ENCODE measurements at regions not wholly inside any gene's neighbourhood (a gene's known extent, or its start where the extent isn't known, plus 50 kb on each side); places are given as distances from the start of the nearest gene placed in this dataset.

DNA sequence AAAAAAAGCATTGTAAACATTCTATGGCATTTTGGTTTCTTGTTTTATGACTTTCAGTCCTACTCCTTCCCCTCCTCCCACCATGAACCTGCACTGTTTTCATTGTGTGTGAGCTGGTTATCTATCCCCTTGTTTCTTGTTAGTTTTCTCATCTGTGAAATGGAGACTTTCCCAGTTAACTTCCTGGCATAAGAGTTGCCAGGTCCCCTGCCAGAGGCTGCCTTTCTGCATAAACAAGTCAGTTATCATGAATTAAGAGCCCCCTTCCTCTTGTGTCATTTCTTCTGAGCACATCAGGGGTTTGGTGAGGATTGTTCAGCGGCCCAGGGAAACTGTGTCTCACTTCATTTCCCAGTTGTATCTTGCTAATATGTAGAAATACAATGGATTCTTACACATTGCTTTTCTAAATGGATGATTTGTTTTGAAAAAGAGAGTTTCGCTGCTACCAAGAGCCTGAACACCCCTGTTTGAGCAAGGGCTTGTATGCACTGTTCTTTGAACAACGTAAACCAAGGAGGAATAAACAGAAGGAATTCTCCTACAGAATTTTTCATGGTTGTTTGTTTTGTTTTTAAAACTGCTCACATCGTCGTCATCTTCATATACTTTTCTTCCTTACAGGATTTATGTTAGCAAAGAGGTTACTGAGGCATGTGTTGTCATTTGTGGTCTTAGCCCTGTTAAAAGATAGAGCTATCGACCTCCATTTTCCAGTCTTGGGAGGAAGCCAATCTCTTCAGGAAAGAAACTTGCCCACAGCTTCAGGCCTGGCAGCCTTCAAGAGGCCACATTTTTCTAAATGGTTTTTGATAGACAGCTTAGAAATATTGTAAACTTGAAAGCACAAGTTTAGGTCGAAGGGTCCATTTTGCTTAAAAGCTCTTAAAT lies 144.6 kb upstream of the IL12A start:
- no peak for DNase-seq (ENCODE audit: low read depth in 2 of 2)

DNA sequence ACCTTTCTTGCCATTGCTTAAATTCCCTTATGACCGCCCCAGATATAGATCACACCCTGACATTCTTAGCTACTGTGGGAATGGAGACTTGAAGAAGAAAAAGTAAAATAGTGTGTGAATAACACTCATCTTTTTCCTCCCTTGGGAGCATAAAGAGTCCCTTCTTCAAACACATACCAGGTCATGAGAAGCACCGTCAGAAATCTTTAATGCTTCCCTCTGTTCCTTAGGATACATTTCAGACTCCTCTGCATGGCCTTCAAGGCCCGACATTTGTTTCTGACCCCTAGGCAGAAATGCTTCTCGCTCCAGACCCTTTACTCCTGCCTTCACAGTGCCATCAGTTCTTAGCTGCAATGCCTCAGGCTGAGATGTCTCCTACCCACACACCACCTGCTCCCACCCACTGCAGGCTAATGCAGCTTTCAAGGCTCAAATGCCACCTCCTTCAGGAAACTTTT lies 143.8 kb upstream of the IL12A start:
- DNase-seq (ENCODE audit: low read depth in 2 of 2) = no peak

DNA sequence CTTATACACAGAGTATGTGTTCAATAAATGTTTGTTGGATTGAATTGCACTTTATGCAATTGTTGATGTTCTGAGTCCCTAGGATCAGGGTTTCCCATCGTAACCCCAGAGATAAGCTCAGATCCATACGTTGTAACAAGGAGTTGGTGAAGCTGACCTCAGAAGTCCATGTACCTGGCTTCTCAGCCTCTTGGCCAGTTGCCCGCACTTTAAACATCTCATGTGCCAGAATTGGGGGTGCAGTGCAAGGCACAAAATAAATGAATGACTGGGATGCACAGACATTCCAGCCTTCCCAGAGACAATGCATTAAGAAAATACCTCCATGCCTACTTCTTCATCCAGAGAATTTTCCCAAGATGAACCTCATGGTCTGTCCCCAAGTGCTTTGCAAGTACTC lies 142.9 kb upstream of the IL12A start:
- DNase-seq (ENCODE audit: low read depth in 2 of 2) = no peak

DNA sequence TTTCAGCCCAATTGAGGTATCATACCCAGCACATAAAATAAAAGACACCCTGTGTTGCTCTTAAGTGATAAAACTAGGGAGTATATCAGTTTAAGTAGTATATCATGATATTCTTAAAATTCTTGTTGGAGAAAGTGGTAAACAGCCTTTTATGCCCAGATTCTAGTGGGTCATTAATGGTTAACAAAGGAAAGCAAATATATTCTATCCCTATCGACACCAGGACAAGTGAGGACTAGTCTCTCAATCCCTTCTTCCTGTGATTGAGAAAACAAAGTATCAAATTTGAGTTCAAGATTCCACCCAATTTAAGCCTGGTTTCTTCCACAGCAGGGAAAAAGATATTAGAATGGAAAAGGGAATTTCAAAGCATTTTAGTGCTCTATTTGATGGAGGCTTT lies 142.4 kb upstream of the IL12A start:
- DNase-seq (ENCODE audit: low read depth in 2 of 2) = no peak

DNA sequence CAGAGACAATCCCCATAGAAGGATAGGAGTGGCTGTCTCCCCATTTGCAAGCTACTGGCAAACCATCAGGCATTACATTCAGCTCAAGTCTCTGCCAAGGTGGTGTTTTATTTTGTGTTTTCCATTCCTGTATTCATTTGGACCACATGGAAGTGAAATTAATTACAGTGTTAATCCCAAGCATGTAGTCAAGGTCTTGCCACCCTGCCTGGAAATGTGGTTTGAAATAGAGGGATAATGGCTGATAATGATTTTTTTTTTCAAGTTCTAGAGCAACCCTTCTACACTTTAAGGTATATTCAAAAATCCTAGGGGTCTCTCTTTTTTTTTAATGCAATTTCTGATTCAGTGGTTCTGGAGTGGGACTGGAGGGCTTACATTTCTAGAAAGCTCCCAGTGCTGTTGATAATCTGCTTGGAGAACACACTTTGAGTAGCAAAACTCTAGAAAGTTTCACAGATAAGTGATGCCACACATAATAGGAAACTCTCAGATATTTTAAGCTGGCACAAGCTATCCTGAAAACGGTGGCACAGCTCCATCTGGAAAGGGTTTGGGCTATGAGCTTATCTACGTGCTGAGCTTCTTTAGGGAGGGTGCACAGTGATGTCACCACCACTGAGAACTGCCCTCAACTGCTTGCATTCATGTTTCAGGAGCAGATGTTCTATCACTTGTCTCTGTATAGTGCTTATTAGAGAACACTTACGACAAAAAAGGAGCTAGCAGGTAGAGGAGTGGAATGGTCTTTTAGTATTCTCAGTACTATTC lies 140.1 kb upstream of the IL12A start:
- DNase-seq (ENCODE audit: low read depth in 2 of 2) = no peak

DNA sequence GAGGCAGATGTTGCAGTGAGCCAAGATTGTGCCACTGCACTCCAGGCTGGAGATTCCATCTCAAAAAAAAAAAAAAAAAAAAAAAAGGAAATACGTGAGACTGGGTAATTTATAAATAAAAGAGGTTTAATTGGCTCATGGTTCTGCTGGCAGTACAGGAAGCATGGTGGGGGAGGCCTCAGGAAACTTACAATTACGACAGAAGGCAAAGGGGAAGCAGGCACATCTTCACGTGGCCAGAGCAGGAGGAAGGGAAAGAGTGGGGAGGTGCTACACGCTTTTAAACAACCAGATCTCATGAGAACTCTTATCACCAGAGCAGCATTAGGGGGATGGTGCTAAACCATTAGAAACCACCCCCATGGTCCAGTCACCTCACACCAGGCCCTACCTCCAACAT lies 138.2 kb upstream of the IL12A start:
- no peak for DNase-seq (ENCODE audit: low read depth in 2 of 2)

DNA sequence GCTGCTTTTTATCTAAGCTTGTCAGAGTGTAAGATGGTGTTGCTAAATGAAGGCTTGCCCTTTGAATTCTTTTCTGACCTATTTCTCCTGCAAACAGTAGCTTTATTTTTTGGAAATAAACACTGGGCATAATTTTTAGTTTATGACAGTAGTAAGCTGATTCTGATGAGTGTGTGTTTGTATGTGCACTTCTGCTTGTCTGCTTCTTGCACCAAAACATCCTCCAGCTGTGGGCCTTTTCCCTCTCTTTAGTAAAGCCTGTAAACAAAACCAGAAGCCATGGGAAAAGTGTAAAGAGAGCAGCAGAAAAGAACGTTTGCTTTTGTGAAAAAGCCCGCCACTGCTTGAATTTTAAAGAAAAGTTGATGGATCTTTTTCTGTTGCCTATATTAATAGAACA lies 136.4 kb upstream of the IL12A start:
- no peak for DNase-seq (ENCODE audit: low read depth in 2 of 2)

DNA sequence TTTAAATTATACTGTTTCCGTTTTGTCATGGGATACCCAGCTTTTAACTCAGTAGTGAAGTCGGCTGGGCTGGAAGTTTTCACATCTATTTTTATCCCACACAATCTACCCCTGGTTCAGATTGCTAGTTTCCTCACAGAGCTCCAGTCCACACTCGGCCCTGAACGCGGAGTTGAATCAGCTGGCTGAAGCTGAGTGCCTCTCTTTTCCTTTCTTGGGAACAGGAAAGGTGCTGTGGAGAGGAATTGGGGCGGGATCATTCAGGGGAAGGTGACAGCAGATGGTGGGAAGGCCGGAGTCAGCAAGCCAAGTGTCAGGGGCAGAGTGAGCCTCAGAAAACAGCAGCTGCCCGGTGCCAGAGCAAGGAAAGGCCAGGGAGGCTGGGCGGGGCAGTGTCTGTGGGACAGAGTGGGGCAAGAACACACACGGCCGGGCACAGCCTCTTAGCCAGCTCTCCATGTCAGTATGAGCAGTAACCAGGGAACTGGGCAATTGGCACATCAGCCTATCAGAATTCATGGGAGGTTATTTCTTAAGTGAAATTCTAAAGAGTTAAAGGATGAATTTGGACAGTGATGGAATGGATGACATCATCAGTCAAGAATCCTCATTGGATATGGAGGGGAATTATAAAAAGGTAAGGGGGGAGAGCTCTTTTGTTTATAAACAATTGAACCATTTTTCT lies 135.7 kb upstream of the IL12A start:
- DNase-seq (ENCODE audit: low read depth in 2 of 2) = no peak

DNA sequence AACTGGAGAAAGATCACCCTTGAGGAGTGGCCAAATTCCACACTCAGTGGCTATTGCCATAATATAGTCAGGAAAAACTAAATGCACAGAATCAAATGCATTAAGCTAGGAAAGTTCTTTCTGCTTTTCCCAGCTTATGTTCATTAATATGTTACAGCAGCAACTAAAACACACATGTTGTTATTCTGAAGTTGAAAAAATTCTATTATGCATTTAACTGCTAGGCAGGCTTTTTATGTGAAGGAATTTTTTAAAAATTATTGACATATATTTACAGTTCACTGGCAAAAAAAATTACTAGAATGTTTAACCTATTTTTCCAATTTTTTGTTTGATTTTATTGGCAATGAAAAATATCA lies 135.2 kb upstream of the IL12A start:
- no peak for DNase-seq (ENCODE audit: low read depth in 2 of 2)

DNA sequence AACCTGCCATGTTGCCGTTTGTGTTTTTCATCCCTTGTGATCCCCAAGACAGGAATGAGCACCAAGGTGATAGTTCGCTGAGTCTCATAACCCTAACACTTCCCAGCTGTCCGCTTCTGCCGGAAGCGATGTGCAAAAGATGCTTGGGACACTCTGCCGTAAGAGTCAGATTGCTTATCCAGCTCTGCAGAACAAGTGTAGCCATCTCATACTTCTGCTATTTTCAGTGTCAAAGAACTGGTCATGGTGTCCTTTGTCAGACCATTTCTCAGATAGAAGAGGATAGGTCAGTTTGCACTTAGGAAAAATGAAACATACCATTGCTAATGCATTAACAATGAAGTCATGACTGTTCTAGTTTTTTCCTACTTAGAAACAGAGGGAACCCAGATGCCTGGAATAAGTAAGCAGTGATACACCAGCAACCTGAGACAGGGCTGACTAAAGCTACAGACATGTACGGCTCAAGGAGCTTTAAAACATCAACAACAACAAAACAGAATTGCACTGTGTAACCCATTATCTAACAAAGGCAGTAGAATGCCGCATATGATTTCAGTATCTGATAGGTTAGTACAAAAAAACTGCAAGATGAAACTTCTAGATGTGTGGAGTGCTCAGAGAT lies 134.0 kb upstream of the IL12A start:
- no peak for DNase-seq (ENCODE audit: low read depth in 2 of 2)

DNA sequence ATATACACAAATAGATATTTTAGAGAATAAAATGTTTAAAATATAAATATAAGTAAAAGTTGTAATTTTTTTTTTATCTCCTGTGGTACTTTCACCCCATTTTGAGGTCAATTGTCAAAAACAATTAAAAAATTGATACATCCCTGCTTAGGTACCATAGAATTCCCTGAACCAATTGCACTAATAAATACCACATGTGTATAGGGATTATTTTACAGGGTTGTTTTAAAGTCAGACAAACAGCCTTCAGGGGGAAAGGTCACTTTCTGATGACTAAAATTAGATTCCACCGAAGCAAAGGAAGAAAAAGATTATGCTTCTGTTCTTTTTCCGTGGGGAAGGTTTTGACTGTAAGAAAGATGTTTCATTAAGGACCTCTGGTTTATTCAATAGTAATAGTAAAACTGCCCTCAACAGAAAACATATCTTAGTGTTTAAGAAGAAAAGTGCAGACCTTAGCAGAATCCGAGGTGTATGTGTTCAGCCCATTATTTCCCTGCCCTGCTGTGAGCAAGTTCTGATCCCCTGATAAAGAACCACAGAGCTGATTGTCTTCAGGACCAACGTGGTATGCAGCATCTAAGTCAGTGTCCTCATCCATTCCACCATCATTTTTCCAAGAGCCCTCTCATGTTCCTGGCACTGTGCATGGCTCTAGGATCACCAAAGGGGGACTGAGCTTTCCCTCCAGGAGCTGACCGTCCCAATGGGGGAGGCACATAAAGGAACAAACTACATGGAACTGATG lies 132.9 kb upstream of the IL12A start:
- DNase-seq (ENCODE audit: low read depth in 2 of 2) = no peak

DNA sequence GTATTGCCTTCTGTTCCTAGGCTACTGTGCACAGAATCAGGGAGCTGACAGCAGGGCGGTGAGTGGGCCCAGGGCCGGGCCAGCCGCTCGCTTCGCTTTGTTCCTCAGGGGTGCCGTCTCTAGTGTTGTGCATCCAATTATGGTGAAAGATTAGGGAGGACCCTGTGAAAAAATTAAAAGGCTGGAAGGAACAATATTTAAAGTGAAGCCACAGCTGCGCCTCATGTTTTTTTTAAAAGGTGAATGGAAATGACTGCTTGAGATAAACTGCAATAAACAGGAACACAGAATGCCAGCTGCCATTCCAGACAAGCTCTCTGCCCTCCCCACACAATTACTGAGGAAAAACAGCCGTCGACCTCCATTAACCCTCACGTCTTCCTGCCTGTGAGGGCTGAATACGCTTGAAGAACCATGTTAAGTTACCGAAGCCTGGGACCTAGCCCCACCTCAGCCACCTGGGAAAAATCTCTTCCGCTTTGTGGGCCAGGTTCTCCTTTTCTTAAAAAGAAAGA lies 132.0 kb upstream of the IL12A start:
- no peak for DNase-seq (ENCODE audit: low read depth in 2 of 2)

DNA sequence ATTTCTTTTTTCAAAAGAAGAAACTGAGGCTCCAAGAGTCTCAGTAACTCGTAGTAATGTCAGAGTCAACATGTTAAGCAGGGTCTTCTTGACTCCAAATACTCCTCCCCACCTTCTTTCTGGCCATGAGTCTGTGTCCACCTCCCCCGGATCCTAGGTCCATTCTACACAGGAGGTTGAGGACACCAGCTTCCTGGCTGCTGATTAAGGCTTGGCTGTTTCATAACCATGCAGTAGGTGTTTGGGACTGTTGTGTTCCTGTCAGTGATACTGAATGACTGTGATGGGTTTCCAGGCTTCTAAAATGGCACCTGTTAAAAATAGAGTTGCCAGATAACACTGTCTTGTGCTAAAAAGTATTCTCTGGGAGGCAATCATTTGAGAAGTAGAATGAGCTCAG lies 130.8 kb upstream of the IL12A start:
- no peak for DNase-seq (ENCODE audit: low read depth in 2 of 2)

DNA sequence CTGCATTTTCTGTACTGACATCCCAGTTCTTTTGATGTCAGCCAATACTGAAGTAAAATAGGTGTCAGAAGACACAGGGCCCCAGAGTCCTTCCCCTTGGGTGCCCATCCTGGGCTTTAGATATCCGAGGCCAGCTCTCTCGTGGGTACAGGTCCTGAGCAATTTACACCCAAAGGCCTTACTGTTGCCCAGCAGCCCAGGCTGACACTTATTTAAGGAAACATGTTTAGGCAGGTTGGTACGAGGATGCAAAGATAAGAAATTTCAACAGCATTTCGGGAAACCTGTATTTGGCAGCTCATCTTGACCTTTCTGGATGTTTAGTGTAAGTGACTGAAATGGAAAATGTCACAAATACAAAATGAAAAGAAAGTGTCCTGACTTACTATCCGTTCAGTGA lies 130.0 kb upstream of the IL12A start:
- no peak for DNase-seq (ENCODE audit: low read depth in 2 of 2)

DNA sequence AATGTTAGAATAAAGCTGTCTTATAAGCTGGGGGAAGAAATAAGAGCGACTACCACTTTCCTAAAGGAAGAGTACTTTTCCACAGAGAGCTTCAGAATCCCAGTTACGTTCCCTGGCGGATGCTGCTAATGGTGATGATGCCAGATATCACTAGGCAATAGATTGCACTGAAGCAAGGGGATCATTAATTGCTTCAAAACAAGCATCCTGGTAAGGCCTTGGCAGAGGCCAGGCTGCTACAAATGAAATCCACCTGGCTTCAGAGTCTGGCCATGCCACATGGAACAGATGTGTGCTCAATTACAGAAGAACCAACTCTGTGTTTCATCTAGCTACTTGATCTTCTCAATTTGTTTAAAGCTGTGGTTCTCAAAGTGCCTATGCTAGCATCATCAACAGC lies 129.2 kb upstream of the IL12A start:
- no peak for DNase-seq (ENCODE audit: low read depth in 2 of 2)

DNA sequence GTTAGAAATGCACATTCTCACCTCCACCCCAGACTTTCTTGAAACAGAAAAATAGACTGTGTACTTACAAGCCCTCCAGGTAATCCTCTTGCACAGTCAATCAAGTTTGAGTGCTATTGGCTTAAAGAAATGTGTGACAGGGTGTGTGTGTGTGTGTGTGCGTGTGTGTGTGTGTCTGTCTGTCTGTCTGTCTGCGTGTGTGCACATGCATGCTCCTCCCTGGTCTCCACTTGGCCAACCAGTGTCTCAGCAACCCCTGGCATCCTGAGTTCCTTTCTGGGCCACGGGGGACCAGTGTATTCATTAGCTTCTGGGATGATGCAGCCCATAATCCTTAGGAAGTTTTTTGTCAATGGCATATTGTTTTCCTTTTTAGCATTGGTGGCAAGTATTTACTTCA lies 128.8 kb upstream of the IL12A start:
- DNase-seq (ENCODE audit: low read depth in 2 of 2) = no peak

DNA sequence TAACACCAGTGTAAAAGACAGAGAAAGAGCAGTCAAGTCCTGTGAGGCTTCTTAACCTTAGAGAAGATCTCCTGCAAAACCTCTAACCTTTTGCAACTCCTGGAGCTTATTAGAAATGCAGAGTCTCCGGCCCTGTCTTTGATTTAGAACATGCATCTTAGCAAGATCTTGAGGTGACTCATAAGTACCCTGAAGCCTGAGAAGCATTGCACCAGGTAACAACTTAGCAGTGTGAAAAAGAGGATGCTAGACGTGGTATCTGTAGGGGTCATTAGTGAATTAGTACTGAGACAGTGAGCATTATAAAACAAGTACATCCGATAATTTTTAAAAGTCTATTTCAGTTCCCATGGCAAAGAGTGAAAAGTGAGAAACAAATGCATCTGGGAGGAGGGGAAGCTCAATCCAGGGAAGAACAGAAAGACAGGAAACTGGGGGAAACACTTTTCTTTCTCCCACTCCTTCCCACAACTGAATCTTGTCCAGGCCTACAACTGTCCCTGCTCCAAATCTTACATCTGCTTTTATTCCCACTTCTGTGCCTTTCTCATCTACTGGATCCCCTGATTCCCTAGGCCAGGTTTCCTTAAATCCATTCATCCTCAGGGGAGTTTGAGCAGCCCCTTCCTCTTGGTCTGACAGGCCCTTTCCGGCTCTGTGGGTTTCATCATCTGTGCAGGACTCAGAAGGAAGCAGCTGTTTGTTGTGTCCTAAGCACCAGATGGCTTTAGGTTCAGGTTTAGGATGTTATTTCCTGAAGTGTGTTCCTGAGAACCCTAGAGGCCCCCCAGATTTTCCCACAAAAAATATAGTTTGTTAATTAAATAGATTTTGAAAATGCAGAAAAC lies 128.1 kb upstream of the IL12A start:
- DNase-seq (ENCODE audit: low read depth in 2 of 2) = no peak

DNA sequence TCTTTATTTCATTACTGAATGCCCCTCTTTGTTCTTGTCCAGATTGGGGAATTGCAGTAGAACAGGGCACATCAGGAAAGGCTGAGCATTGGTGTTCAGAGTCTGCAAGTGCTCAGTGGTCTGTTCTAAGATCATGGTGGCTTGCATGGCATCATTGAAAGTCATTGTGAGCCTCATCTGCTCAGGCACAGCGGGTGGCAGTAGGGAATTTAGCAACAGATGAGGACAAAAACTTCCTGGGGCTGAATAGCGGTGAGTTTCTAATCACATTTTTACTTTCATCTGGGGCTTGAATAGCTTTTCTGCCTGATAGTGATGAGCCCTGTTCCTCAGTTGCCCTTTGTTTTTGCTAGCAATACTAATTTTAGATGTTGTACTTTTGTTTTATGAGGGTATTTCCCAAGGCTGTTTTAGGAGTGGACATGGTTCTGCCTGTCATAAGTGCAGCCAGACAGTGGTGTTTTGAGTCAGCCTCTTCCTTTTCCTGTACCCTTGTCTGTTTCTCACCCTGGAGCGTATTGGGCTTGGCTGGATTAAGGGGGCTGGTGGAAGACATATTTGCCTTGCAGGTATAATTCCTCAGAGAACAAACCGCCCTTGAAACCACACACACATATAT lies 127.2 kb upstream of the IL12A start:
- no peak for DNase-seq (ENCODE audit: low read depth in 2 of 2)

DNA sequence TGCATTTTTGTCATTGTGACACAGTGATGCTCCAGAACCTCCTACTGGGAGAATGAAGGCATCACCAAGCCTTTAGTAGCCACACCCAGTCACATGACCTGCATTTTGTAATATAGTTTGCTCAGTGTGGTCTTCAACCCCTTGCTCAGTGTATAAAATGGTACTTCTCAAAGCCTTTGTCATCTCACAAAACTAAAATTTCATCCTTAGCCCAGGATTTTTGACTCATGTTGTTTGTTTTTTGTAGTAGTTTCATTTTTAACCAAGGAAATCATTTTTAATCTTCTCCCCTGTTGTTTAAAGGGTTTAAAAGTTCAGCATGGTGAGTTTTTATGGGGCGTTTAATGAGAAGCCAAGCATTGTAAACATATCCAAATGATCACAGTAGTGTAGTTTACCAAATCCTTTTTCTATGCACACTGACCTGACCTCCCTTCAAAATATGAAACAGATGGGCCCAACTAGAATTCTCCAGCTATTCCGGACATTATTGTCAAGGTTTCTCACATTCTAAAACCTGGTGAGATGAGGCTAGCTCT lies 123.5 kb upstream of the IL12A start:
- no peak for DNase-seq (ENCODE audit: low read depth in 2 of 2)

Measured in stimulated activated CD8-positive, alpha-beta memory T cell treated with anti-CD3 and anti-CD28 coated beads, Interleukin-2, amount 100 ng/mL, for 48 hours (primary cell).